SK-N-MC (cell line): ENCODE measurements at regions not wholly inside any gene's neighbourhood (a gene's known extent, or its start where the extent isn't known, plus 50 kb on each side); places are given as distances from the start of the nearest gene placed in this dataset.

Experiments used
- EZH2 ChIP-seq: fragments of 200-600 bp; sonication (generic); IDR thresholded peaks from one replicate; pipeline ENCODE4 v1.6.1; 2017; ENCODE audit warnings: antibody characterized with exemption
- POLR2AphosphoS5 ChIP-seq: IDR thresholded peaks from 2 replicates; pipeline ENCODE4 v1.6.1; 2012; ENCODE audit warnings: mild to moderate bottlenecking, low read depth, low read length, borderline replicate concordance

- TF ChIP-seq EZH2 (no peak), POLR2AphosphoS5 (no peak)
These were observed 241.6 kb upstream of the NT5C1B start for GRCh38 chr2:18830962-18831361.
